ENCODE measurements at regions not wholly inside any gene's neighbourhood (a gene's known extent, or its start where the extent isn't known, plus 50 kb on each side); places are given as distances from the start of the nearest gene placed in this dataset.

DNA sequence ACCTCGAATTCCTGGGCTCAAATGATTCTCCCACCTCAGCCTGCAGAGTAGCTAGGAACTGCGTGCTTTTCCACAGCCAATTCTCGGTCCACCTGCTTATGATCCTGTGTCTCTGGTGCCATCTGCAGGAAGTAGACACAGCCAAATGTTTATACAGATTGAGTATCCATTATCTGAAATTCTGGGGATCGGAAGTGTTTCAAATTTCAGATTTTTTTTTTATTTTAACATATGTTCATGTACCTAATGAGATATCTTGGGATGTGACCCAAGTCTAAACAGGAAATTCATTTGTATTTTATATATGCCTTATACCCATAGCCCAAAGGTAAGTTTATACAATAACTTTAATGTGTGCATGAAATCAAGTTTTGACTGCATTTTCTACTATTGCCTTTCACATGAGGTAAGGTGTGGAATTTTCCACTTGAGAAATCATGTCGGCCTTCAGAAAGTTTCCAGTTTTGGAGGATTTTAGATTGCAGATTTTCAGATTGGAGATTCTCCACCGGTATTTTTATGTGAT is 89.5 kb downstream of the ESM1 start:
- Histone ChIP-seq H3K36me3 (ENCODE audit: control insufficient read depth in 4 of 4, insufficient read depth in 4 of 4, low read length in 4 of 4) (no peaks in the 10 kb centered on the region), H3K4me1 (ENCODE audit: control insufficient read depth in 5 of 5, insufficient read depth in 5 of 5, low read length in 5 of 5) (no peaks in the 10 kb centered on the region), H3K9ac (ENCODE audit: insufficient read depth in 1 of 2, low read length in 2 of 2) (no peak overlapping the region), H3K9me3 (ENCODE audit: control insufficient read depth in 4 of 4, insufficient read depth in 3 of 4, low read length in 3 of 4) (no peaks in the 10 kb centered on the region), H3K4me3 (no peak overlapping the region), H3K27ac (ENCODE audit: low read depth in 1 of 2, low read length in 1 of 2) (no peak overlapping the region), H3K27me3 (ENCODE audit: control insufficient read depth in 3 of 3, insufficient read depth in 3 of 3, low read length in 2 of 3) (peaks cover 0 to 5% (median 3%) of the 10 kb centered on the region in 3 donors)
- DNase-seq (peak in 2 of 3 donors; percentile 45 to 59), ATAC-seq (ENCODE audit: insufficient read depth, low FRiP score) (peak; percentile 41)
- 42 to 57% methylated on average over 6 of the region's 6 CpGs for WGBS, 2 donors
- TF ChIP-seq, protein P1, sequence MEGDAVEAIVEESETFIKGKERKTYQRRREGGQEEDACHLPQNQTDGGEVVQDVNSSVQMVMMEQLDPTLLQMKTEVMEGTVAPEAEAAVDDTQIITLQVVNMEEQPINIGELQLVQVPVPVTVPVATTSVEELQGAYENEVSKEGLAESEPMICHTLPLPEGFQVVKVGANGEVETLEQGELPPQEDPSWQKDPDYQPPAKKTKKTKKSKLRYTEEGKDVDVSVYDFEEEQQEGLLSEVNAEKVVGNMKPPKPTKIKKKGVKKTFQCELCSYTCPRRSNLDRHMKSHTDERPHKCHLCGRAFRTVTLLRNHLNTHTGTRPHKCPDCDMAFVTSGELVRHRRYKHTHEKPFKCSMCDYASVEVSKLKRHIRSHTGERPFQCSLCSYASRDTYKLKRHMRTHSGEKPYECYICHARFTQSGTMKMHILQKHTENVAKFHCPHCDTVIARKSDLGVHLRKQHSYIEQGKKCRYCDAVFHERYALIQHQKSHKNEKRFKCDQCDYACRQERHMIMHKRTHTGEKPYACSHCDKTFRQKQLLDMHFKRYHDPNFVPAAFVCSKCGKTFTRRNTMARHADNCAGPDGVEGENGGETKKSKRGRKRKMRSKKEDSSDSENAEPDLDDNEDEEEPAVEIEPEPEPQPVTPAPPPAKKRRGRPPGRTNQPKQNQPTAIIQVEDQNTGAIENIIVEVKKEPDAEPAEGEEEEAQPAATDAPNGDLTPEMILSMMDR (IDR thresholded peaks at IDR 0.05; ENCODE audit: control extremely low read depth, extremely low read depth), result no peak

DNA sequence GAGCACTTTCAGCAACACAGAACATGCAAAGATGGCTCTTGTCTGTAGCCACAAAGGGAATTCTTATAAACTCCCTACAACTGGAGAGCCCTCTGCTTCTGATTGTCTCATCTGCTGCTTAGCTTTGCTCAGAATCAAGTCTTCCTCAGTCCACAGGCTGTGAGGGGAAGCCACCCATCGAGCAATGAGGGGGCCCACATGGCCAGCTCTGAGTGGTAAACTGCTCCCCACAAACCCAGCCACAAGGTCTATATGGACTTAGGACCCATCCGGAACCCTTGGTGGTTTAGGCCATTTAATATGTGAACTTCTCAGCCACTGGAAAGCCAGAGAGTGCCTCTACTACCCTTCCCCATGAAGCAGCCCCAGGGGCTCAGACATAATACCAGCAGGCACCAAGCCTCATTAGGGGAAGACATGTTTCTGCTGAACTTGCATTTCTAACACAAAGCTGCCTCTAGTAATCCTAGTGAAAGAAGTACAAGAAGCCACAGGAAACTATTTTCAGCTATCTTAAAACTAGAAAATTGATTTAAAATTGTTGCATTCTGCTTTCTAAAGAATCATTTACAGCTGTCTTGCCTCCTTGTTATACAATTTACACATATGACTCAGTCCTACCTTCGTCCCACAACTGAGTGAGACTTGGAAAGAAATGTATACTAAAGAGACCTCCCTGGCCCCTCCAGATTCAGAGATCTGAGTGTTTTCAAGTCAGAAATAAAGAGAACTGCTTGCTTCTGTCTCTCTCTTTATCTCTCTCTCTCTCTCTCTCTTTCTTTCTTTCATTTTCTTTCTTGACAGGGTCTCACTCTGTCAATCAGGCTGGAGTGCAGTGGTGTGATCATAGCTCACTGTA is 90.2 kb downstream of the ESM1 start:
- ATAC-seq (ENCODE audit: insufficient read depth, low FRiP score) (no peak), DNase-seq (no peak)
- Histone ChIP-seq H3K9me3 (ENCODE audit: control insufficient read depth in 4 of 4, insufficient read depth in 3 of 4, low read length in 3 of 4) (no peaks in the 10 kb centered on the region), H3K36me3 (ENCODE audit: control insufficient read depth in 4 of 4, insufficient read depth in 4 of 4, low read length in 4 of 4) (no peaks in the 10 kb centered on the region), H3K27ac (ENCODE audit: low read depth in 1 of 2, low read length in 1 of 2) (no peak overlapping the region), H3K4me1 (ENCODE audit: control insufficient read depth in 5 of 5, insufficient read depth in 5 of 5, low read length in 5 of 5) (no peaks in the 10 kb centered on the region), H3K4me3 (no peak overlapping the region), H3K9ac (ENCODE audit: insufficient read depth in 1 of 2, low read length in 2 of 2) (no peak overlapping the region), H3K27me3 (ENCODE audit: control insufficient read depth in 3 of 3, insufficient read depth in 3 of 3, low read length in 2 of 3) (peaks cover 0 to 5% (median 3%) of the 10 kb centered on the region in 3 donors)
- WGBS, 2 donors, result 78 to 92% methylated on average over 3 of the region's 3 CpGs
- TF ChIP-seq, protein P1 (IDR thresholded peaks at IDR 0.05; ENCODE audit: control extremely low read depth, extremely low read depth), result no peak

DNA sequence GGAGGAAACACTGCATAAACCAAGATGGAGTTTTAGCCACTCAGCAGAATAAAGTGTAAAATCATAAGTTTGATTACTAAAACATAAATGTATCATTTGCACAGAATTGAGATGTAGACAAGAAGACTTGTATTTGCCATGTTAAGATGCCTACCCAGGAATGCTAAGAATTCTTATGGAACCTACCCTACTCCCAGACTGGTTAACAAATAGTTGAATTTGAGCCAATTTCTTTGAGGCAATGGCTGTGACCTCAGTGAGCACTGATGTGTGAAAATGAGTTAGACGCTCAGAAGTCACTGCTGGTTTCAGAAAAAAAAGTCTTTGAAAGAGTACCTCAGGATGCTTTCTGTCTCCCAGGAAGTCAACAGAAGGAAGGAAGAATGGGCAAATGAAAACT is 95.6 kb downstream of the ESM1 start:
- ATAC-seq (ENCODE audit: insufficient read depth, low FRiP score), result no peak
- WGBS, 2 donors, result 43 to 57% methylated on average over 1 of the region's 1 CpG

More for the DNA sequence above, 95.6 kb downstream of the ESM1 start:
- TF ChIP-seq, protein P1 (IDR thresholded peaks at IDR 0.05; ENCODE audit: control extremely low read depth, extremely low read depth), result no peak
- Histone ChIP-seq H3K27ac (ENCODE audit: low read depth in 1 of 2, low read length in 1 of 2) (no peak overlapping the region), H3K4me1 (ENCODE audit: control insufficient read depth in 5 of 5, insufficient read depth in 5 of 5, low read length in 5 of 5) (no peaks in the 10 kb centered on the region), H3K27me3 (ENCODE audit: control insufficient read depth in 3 of 3, insufficient read depth in 3 of 3, low read length in 2 of 3) (peaks cover 0 to 8% (median 0%) of the 10 kb centered on the region in 3 donors), H3K9me3 (ENCODE audit: control insufficient read depth in 4 of 4, insufficient read depth in 3 of 4, low read length in 3 of 4) (no peaks in the 10 kb centered on the region), H3K9ac (ENCODE audit: insufficient read depth in 1 of 2, low read length in 2 of 2) (no peak overlapping the region), H3K36me3 (ENCODE audit: control insufficient read depth in 4 of 4, insufficient read depth in 4 of 4, low read length in 4 of 4) (no peaks in the 10 kb centered on the region), H3K4me3 (no peak overlapping the region)
- peak in 2 of 3 donors; percentile 33 to 50 for DNase-seq

Measured in lung (tissue), 11 donors.